Activated CD4-positive, alpha-beta memory T cell treated with anti-CD3 and anti-CD28 coated beads for 36 hours (primary cell): ENCODE measurements at regions not wholly inside any gene's neighbourhood (a gene's known extent, or its start where the extent isn't known, plus 50 kb on each side); places are given as distances from the start of the nearest gene placed in this dataset.

Experiments
- CTCF ChIA-PET: fragments of 350-600 bp; sonication (Branson Sonifier 250); formaldehyde crosslinking; loops from one replicate; lab custom pipeline; 2021; ENCODE audit warnings: antibody characterized with exemption, inconsistent platforms; lab: Charles Lee
- POLR2A ChIA-PET: fragments of 350-600 bp; sonication (Branson Sonifier 250); formaldehyde crosslinking; loops from one replicate; lab custom pipeline; 2021; ENCODE audit warnings: antibody characterized with exemption; lab: Charles Lee
- DNase-seq: peaks from one replicate; pipeline ENCODE4 v3.0.0-alpha.2; 2020
- H3K27ac Mint-ChIP-seq: one replicate; pipeline ENCODE4 v1.8.0; 2021; ENCODE audit warnings: mixed read lengths
- H3K27me3 Mint-ChIP-seq: one replicate; pipeline ENCODE4 v1.8.0; 2021; ENCODE audit warnings: mixed read lengths
- H3K36me3 Mint-ChIP-seq: one replicate; pipeline ENCODE4 v1.8.0; 2021; ENCODE audit warnings: mixed read lengths
- H3K4me1 Mint-ChIP-seq: one replicate; pipeline ENCODE4 v1.8.0; 2021; ENCODE audit warnings: low read depth, mixed read lengths
- H3K4me3 Mint-ChIP-seq: one replicate; pipeline ENCODE4 v1.8.0; 2021; ENCODE audit warnings: mild to moderate bottlenecking, mixed read lengths
- H3K9me3 Mint-ChIP-seq: one replicate; pipeline ENCODE4 v1.8.0; 2021; ENCODE audit warnings: mixed read lengths
- intact Hi-C: fragments of 100-400 bp; cut with micrococcal nuclease; formaldehyde crosslinking; loops from one replicate; pipeline ENCODE4 v1.15.1; 2023

GRCh38 chr1:221148660-221149059 is 269.4 kb downstream of the HLX start:
- no peak overlapping the region for H3K4me3 Mint-ChIP-seq
- H3K27ac Mint-ChIP-seq = no peak overlapping the region
- no peak for DNase-seq
- H3K27me3 Mint-ChIP-seq = no peaks in the 10 kb centered on the region
- CTCF ChIA-PET = interaction anchor here (0.6 kb wide), 1 partner anchor 566 kb away, joined by 3 read pairs; no protein-coding TSS in a partner anchor
- POLR2A ChIA-PET = no interaction called here
- intact Hi-C loops = no loop called here
- H3K4me1 Mint-ChIP-seq = no peaks in the 10 kb centered on the region
- no peaks in the 10 kb centered on the region for H3K36me3 Mint-ChIP-seq
- H3K9me3 Mint-ChIP-seq = no peaks in the 10 kb centered on the region

GRCh38 chr1:221149111-221149510 is 269.9 kb downstream of the HLX start:
- DNase-seq = no peak
- CTCF ChIA-PET = interaction anchor here (0.6 kb wide), 1 partner anchor 566 kb away, joined by 3 read pairs; no protein-coding TSS in a partner anchor
- Mint-ChIP-seq H3K9me3 (no peaks in the 10 kb centered on the region), H3K4me1 (no peaks in the 10 kb centered on the region), H3K36me3 (no peaks in the 10 kb centered on the region), H3K4me3 (no peak overlapping the region), H3K27ac (no peak overlapping the region), H3K27me3 (no peaks in the 10 kb centered on the region)
- POLR2A ChIA-PET = no interaction called here
- intact Hi-C loops = no loop called here

GRCh38 chr1:221149555-221150075 is 270.4 kb downstream of the HLX start:
- Mint-ChIP-seq H3K4me1 (no peaks in the 10 kb centered on the region), H3K4me3 (no peak overlapping the region), H3K9me3 (no peaks in the 10 kb centered on the region), H3K27me3 (no peaks in the 10 kb centered on the region), H3K27ac (no peak overlapping the region), H3K36me3 (no peaks in the 10 kb centered on the region)
- intact Hi-C loops = no loop called here
- ChIA-PET CTCF (no interaction called here), POLR2A (no interaction called here)
- DNase-seq = no peak

GRCh38 chr1:221150996-221151395 is 271.8 kb downstream of the HLX start:
- Mint-ChIP-seq H3K9me3 (no peaks in the 10 kb centered on the region), H3K4me1 (no peaks in the 10 kb centered on the region), H3K27me3 (no peaks in the 10 kb centered on the region), H3K4me3 (no peak overlapping the region), H3K27ac (no peak overlapping the region), H3K36me3 (no peaks in the 10 kb centered on the region)
- POLR2A ChIA-PET = no interaction called here
- CTCF ChIA-PET = no interaction called here
- DNase-seq = no peak
- intact Hi-C loops = no loop called here

- no peak overlapping the region for H3K4me3 Mint-ChIP-seq
- no peak overlapping the region for H3K27ac Mint-ChIP-seq
- no peaks in the 10 kb centered on the region for H3K4me1 Mint-ChIP-seq
- no peaks in the 10 kb centered on the region for H3K36me3 Mint-ChIP-seq
- POLR2A ChIA-PET = no interaction called here
- intact Hi-C loops = no loop called here
- CTCF ChIA-PET = no interaction called here
- H3K27me3 Mint-ChIP-seq = no peaks in the 10 kb centered on the region
- DNase-seq = no peak
- no peaks in the 10 kb centered on the region for H3K9me3 Mint-ChIP-seq
Measured at GRCh38 chr1:221154932-221155331, 275.7 kb downstream of the HLX start.

- DNase-seq = no peak
- Mint-ChIP-seq H3K27me3 (no peaks in the 10 kb centered on the region), H3K4me1 (no peaks in the 10 kb centered on the region), H3K27ac (no peak overlapping the region), H3K36me3 (no peaks in the 10 kb centered on the region), H3K4me3 (no peak overlapping the region), H3K9me3 (no peaks in the 10 kb centered on the region)
- intact Hi-C loops = no loop called here
- ChIA-PET CTCF (no interaction called here), POLR2A (no interaction called here)
Measured at GRCh38 chr1:221157026-221157761, 278.0 kb downstream of the HLX start.

GRCh38 chr1:221159608-221160007 is 280.4 kb downstream of the HLX start:
- Mint-ChIP-seq H3K27ac (no peak overlapping the region), H3K9me3 (no peaks in the 10 kb centered on the region), H3K4me1 (no peaks in the 10 kb centered on the region), H3K27me3 (no peaks in the 10 kb centered on the region), H3K36me3 (no peaks in the 10 kb centered on the region), H3K4me3 (no peak overlapping the region)
- intact Hi-C loops = no loop called here
- DNase-seq = no peak
- CTCF ChIA-PET = no interaction called here
- POLR2A ChIA-PET = no interaction called here

GRCh38 chr1:221161571-221162041 is 282.4 kb downstream of the HLX start:
- no peak for DNase-seq
- H3K27ac Mint-ChIP-seq = no peak overlapping the region
- H3K9me3 Mint-ChIP-seq = no peaks in the 10 kb centered on the region
- no peak overlapping the region for H3K4me3 Mint-ChIP-seq
- no peaks in the 10 kb centered on the region for H3K36me3 Mint-ChIP-seq
- intact Hi-C loops = no loop called here
- peaks cover 3% of the 10 kb centered on the region for H3K27me3 Mint-ChIP-seq
- ChIA-PET POLR2A (no interaction called here), CTCF (interaction anchor here (1.0 kb wide), 1 partner anchor 359 kb away, joined by 3 read pairs; no protein-coding TSS in a partner anchor)
- no peaks in the 10 kb centered on the region for H3K4me1 Mint-ChIP-seq

GRCh38 chr1:221162352-221162751 is 283.1 kb downstream of the HLX start:
- no peaks in the 10 kb centered on the region for H3K36me3 Mint-ChIP-seq
- DNase-seq = no peak

GRCh38 chr1:221162939-221163338 is 283.7 kb downstream of the HLX start:
- intact Hi-C loops = no loop called here
- no peak for DNase-seq
- no peak overlapping the region for H3K4me3 Mint-ChIP-seq
- no peaks in the 10 kb centered on the region for H3K4me1 Mint-ChIP-seq
- H3K36me3 Mint-ChIP-seq = no peaks in the 10 kb centered on the region
- no peak overlapping the region for H3K27ac Mint-ChIP-seq
- peaks cover 8% of the 10 kb centered on the region for H3K27me3 Mint-ChIP-seq
- H3K9me3 Mint-ChIP-seq = no peaks in the 10 kb centered on the region
- ChIA-PET POLR2A (no interaction called here), CTCF (no interaction called here)

More at GRCh38 chr1:221162352-221162751, 283.1 kb downstream of the HLX start:
- H3K9me3 Mint-ChIP-seq = no peaks in the 10 kb centered on the region
- ChIA-PET POLR2A (no interaction called here), CTCF (interaction anchor here (1.0 kb wide), 1 partner anchor 359 kb away, joined by 3 read pairs; no protein-coding TSS in a partner anchor)
- no peak overlapping the region for H3K27ac Mint-ChIP-seq
- H3K4me3 Mint-ChIP-seq = no peak overlapping the region
- intact Hi-C loops = no loop called here
- H3K27me3 Mint-ChIP-seq = peaks cover 4% of the 10 kb centered on the region
- H3K4me1 Mint-ChIP-seq = no peaks in the 10 kb centered on the region

GRCh38 chr1:221164029-221164428 is 284.8 kb downstream of the HLX start:
- peaks cover 8% of the 10 kb centered on the region for H3K27me3 Mint-ChIP-seq
- H3K9me3 Mint-ChIP-seq = no peaks in the 10 kb centered on the region
- intact Hi-C loops = no loop called here
- H3K4me1 Mint-ChIP-seq = no peaks in the 10 kb centered on the region
- CTCF ChIA-PET = no interaction called here
- H3K36me3 Mint-ChIP-seq = no peaks in the 10 kb centered on the region
- H3K27ac Mint-ChIP-seq = no peak overlapping the region
- no peak overlapping the region for H3K4me3 Mint-ChIP-seq
- no peak for DNase-seq
- POLR2A ChIA-PET = no interaction called here

GRCh38 chr1:221164951-221165838 is 286.0 kb downstream of the HLX start:
- intact Hi-C loops = no loop called here
- Mint-ChIP-seq H3K27me3 (peaks cover 8% of the 10 kb centered on the region), H3K4me3 (no peak overlapping the region), H3K9me3 (no peaks in the 10 kb centered on the region), H3K27ac (no peak overlapping the region), H3K36me3 (no peaks in the 10 kb centered on the region), H3K4me1 (no peaks in the 10 kb centered on the region)
- POLR2A ChIA-PET = no interaction called here
- CTCF ChIA-PET = no interaction called here
- no peak for DNase-seq
